Liver (tissue), 3 donors: ENCODE measurements at regions not wholly inside any gene's neighbourhood (a gene's known extent, or its start where the extent isn't known, plus 50 kb on each side); places are given as distances from the start of the nearest gene placed in this dataset.

Experiments
- FOXA1 ChIP-seq: IDR thresholded peaks from 2 replicates; pipeline ENCODE4 v1.6.1; 2016; ENCODE audit warnings: antibody characterized with exemption
- GABPA ChIP-seq, 2 donors: IDR thresholded peaks in 1 of 2; conservative IDR thresholded peaks in 1 of 2; 2 replicates each; pipeline ENCODE4 v1.6.1; 2016; ENCODE audit warnings: antibody characterized with exemption in 2 of 2, mild to moderate bottlenecking in 1 of 2, moderate library complexity in 1 of 2
- JUND ChIP-seq, 2 donors: IDR thresholded peaks; 2 replicates each; pipeline ENCODE4 v1.6.1; 2016; ENCODE audit warnings: antibody characterized with exemption in 2 of 2
- MAX ChIP-seq: IDR thresholded peaks from 2 replicates; pipeline ENCODE4 v1.6.1; 2016; ENCODE audit warnings: antibody characterized with exemption
- RAD21 ChIP-seq, 2 donors: IDR thresholded peaks; 2 replicates each; pipeline ENCODE4 v1.6.1; 2016; ENCODE audit warnings: antibody characterized with exemption in 2 of 2, mild to moderate bottlenecking in 2 of 2
- REST ChIP-seq: IDR thresholded peaks from 2 replicates; pipeline ENCODE4 v1.6.1; 2016; ENCODE audit warnings: antibody characterized with exemption, mild to moderate bottlenecking
- SP1 ChIP-seq: IDR thresholded peaks from 2 replicates; pipeline ENCODE4 v1.6.1; 2018; ENCODE audit warnings: antibody characterized with exemption, mild to moderate bottlenecking
- TAF1 ChIP-seq: conservative IDR thresholded peaks from 2 replicates; pipeline ENCODE4 v1.6.1; 2016; ENCODE audit warnings: antibody characterized with exemption, mild to moderate bottlenecking
- YY1 ChIP-seq: IDR thresholded peaks from 2 replicates; pipeline ENCODE4 v1.6.1; 2016; ENCODE audit warnings: antibody characterized with exemption, mild to moderate bottlenecking
- TF ChIP-seq, protein P1 (sequence below): fragments of 150-350 bp; IDR thresholded peaks from 2 replicates; pipeline ENCODE4 v1.5.1; 2017; ENCODE audit warnings: improper control_type of control experiment, low read depth, low read length; ENCODE audit not compliant: missing input control
- donor health status: healthy.
- donor health status: healthy.

DNA sequence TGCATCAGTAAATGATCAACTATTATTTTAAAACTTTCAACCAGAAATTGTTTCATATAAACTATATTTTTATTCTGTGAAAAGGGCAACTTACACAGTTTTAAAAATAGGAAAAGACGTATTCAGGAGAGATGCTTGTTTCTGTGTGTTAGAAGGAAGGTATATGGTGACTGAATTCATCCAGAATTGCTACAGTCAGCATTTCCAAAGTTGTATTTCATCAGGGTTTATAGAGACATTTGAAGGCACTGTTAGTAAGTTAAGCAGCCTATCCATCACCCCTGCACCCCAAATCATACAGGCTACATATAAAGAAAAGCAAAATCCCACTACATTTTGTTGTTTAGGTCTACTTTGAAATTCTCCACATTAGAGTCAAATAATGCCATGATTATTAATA, 716.0 kb downstream of the KCTD16 start:
- TF ChIP-seq, protein P1, sequence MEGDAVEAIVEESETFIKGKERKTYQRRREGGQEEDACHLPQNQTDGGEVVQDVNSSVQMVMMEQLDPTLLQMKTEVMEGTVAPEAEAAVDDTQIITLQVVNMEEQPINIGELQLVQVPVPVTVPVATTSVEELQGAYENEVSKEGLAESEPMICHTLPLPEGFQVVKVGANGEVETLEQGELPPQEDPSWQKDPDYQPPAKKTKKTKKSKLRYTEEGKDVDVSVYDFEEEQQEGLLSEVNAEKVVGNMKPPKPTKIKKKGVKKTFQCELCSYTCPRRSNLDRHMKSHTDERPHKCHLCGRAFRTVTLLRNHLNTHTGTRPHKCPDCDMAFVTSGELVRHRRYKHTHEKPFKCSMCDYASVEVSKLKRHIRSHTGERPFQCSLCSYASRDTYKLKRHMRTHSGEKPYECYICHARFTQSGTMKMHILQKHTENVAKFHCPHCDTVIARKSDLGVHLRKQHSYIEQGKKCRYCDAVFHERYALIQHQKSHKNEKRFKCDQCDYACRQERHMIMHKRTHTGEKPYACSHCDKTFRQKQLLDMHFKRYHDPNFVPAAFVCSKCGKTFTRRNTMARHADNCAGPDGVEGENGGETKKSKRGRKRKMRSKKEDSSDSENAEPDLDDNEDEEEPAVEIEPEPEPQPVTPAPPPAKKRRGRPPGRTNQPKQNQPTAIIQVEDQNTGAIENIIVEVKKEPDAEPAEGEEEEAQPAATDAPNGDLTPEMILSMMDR = no peak
- TF ChIP-seq GABPA (IDR thresholded peaks at IDR 0.05 in 1 of 2, conservative IDR thresholded peaks at IDR 0.05 in 1 of 2) (no peak), JUND (IDR thresholded peaks at IDR 0.05) (no peak), SP1 (no peak), MAX (no peak), FOXA1 (no peak), REST (no peak), TAF1 (no peak), YY1 (no peak), RAD21 (IDR thresholded peaks at IDR 0.05) (no peak)
